ENCODE measurements at regions not wholly inside any gene's neighbourhood (a gene's known extent, or its start where the extent isn't known, plus 50 kb on each side); places are given as distances from the start of the nearest gene placed in this dataset.

DNA sequence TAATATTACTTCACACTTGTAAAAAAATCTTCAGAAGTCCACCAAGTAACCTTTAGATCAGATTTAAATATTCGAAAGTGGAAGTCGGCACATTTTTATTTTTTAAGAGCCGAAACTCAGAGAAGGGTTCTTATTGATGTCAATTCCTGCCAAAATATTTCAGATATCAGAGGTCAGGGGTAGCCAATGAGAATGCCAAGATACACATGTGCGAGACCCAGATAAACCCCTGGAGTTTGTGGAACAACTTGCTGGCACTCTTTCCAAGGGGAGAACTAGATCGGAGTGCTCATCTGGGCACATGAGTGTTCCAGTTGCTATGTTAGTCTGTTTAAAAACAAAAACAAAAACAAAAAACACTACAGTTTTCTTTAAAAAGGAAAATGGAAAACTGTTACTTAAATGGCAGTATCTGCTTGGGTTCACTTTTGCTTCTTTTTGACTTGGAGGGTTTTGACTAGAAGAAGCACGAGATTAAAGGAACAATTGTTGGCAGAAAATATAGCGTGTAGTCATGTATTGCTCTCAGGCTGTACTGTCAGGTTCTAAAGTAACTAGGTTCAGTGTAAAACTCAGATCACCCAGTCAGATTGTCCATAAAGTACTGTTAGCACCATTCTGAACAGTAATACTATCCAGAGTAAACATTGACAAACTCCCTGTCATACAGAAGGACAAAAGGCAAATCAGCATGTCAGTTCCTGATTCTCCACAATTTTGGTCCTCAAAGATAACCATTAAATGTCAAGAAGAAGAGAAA, 188.0 kb upstream of the PACRGL start:
- no peak overlapping the region for H4K5ac ChIP-seq (ENCODE audit: low read depth, low read length)
- H3K9me3 ChIP-seq (ENCODE audit: control insufficient read depth, insufficient read depth, low read length): no peaks in the 10 kb centered on the region
- no peaks in the 10 kb centered on the region; the same call in 1 of the 2 replicates for H3K9me1 ChIP-seq (ENCODE audit: insufficient read depth, low read length)
- H2BK5ac ChIP-seq (ENCODE audit: low read depth, low read length, poor library complexity, severe bottlenecking): no peak overlapping the region
- no peaks in the 10 kb centered on the region for H4K20me1 ChIP-seq (ENCODE audit: insufficient read depth, low read length)
- ATAC-seq (ENCODE audit: low read depth) (no peak), DNase-seq (no peak)
- no peak overlapping the region for H2BK120ac ChIP-seq (ENCODE audit: low read depth, low read length)
- dilution Hi-C loops (cut with HindIII; ENCODE audit: low sequenced_read_pairs, unreplicated experiment): no loop called here
- no TSS peak for BruUV-seq (replicated peaks)
- no peak overlapping the region for H3K9ac ChIP-seq (ENCODE audit: low read depth, low read length)
- H3K14ac ChIP-seq (replicated peaks; ENCODE audit: low read depth, low read length): no peak overlapping the region
- no peak overlapping the region for H3K23ac ChIP-seq (ENCODE audit: low read depth, low read length)
- intact Hi-C loops (cut with micrococcal nuclease): no loop called here
- H2AFZ ChIP-seq (replicated peaks; ENCODE audit: low read length, poor library complexity): no peak overlapping the region
- H3K27ac ChIP-seq (ENCODE audit: insufficient read depth, low read length): no peak overlapping the region
- H4K8ac ChIP-seq (ENCODE audit: low read depth in 2 of 2, low read length in 2 of 2): no peak overlapping the region
- 80% methylated on average over 1 of the region's 7 CpGs; no CpG with 5 or more reads in 1 of the 2 experiments for WGBS, 2 experiments (ENCODE audit: extremely low coverage in 2 of 2, insufficient read length in 1 of 2)
- H3K4me3 ChIP-seq (ENCODE audit: insufficient read depth, low read depth, low read length): no peak overlapping the region
- no peak overlapping the region for H3K4me2 ChIP-seq (ENCODE audit: low read depth, low read length)
- no peaks in the 10 kb centered on the region for H3K79me1 ChIP-seq (ENCODE audit: low read depth in 1 of 2, low read length in 2 of 2)
- H2BK20ac ChIP-seq (ENCODE audit: low read depth, low read length): no peak overlapping the region
- H2AK9ac ChIP-seq (replicated peaks; ENCODE audit: low read depth, low read length, poor library complexity): no peak overlapping the region
- no peak overlapping the region for H2AK5ac ChIP-seq (ENCODE audit: low read depth, low read length)
- H3K56ac ChIP-seq (ENCODE audit: extremely low read depth, insufficient read depth, low read length): no peak overlapping the region
- H3K18ac ChIP-seq (ENCODE audit: low read depth, low read length): no peak overlapping the region
- ChIA-PET POLR2A (ENCODE audit: unreplicated experiment) (no interaction called here), CTCF (interaction anchor here (0.7 to 1.1 kb wide), 2 partner anchors 85 to 91 kb away, joined by 3 read pairs; no protein-coding TSS in a partner anchor)
- H3K27me3 ChIP-seq (ENCODE audit: control insufficient read depth, insufficient read depth, low read length): no peaks in the 10 kb centered on the region
- no peak overlapping the region for H2BK15ac ChIP-seq (ENCODE audit: low read depth, low read length)
- no peak for TF ChIP-seq CTCF (conservative IDR thresholded peaks at IDR 0.05; ENCODE audit: low read depth, low read length)
- TF ChIP-seq NFE2L2 (IDR thresholded peaks at IDR 0.05; ENCODE audit: low read depth, low read length): no peak
- no peak for TF ChIP-seq MAFK (IDR thresholded peaks at IDR 0.05; ENCODE audit: low read depth, low read length)
- no peak for TF ChIP-seq MXI1 (IDR thresholded peaks at IDR 0.05; ENCODE audit: borderline replicate concordance, low read depth, low read length)
- TF ChIP-seq RAD21 (IDR thresholded peaks at IDR 0.05; ENCODE audit: low read length): no peak
- TF ChIP-seq RCOR1 (IDR thresholded peaks at IDR 0.05; ENCODE audit: insufficient replicate concordance, low read length): no peak
- TF ChIP-seq BHLHE40 (IDR thresholded peaks at IDR 0.05; ENCODE audit: low read depth, low read length): no peak
- TF ChIP-seq RFX5 (IDR thresholded peaks at IDR 0.05; ENCODE audit: low read depth, low read length): no peak
- TF ChIP-seq, protein P1, sequence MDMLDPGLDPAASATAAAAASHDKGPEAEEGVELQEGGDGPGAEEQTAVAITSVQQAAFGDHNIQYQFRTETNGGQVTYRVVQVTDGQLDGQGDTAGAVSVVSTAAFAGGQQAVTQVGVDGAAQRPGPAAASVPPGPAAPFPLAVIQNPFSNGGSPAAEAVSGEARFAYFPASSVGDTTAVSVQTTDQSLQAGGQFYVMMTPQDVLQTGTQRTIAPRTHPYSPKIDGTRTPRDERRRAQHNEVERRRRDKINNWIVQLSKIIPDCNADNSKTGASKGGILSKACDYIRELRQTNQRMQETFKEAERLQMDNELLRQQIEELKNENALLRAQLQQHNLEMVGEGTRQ (IDR thresholded peaks at IDR 0.05; ENCODE audit: low read depth, low read length): no peak
- TF ChIP-seq CEBPB (IDR thresholded peaks at IDR 0.05; ENCODE audit: low read depth, low read length): no peak
- no peaks in the 10 kb centered on the region for H3K36me3 ChIP-seq (ENCODE audit: control insufficient read depth, insufficient read depth, low read length)
- in situ Hi-C loops (cut with MboI; ENCODE audit: low sequenced_read_pairs): no loop called here
- H3K4me1 ChIP-seq (ENCODE audit: control insufficient read depth, insufficient read depth, low read length): no peaks in the 10 kb centered on the region
- H4K91ac ChIP-seq (ENCODE audit: insufficient read depth, low read depth, low read length): no peak overlapping the region
- no peak overlapping the region for H3K4ac ChIP-seq (ENCODE audit: low read depth, low read length)
